ENCODE measurements at regions not wholly inside any gene's neighbourhood (a gene's known extent, or its start where the extent isn't known, plus 50 kb on each side); places are given as distances from the start of the nearest gene placed in this dataset.

DNA sequence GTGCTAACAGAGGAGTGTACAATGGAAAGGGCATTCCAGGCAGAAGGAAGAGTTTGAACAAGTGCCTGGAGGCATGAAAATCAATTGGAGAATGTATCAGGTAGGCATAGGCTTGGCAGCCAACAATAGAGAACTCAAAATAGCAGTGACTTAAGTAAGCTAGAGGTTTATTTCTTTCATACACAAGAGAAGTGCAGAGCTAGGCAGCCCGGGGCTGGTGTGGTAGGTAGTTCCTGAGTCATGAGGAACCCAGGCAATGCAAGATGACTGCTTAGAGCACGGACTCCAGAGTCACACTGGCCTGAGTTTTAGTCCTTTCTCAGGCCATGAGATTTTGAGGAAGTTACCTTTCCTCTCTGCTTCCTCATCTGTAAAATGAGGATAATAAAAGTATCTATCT is 74.8 kb upstream of the LRRN2 start:
- no peak for TF ChIP-seq FOXM1 (IDR thresholded peaks at IDR 0.05; ENCODE audit: borderline replicate concordance)
- TF ChIP-seq SP1 (IDR thresholded peaks at IDR 0.05) = no peak
- TF ChIP-seq, protein P1, sequence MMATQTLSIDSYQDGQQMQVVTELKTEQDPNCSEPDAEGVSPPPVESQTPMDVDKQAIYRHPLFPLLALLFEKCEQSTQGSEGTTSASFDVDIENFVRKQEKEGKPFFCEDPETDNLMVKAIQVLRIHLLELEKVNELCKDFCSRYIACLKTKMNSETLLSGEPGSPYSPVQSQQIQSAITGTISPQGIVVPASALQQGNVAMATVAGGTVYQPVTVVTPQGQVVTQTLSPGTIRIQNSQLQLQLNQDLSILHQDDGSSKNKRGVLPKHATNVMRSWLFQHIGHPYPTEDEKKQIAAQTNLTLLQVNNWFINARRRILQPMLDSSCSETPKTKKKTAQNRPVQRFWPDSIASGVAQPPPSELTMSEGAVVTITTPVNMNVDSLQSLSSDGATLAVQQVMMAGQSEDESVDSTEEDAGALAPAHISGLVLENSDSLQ (IDR thresholded peaks at IDR 0.05) = no peak
- TF ChIP-seq ARNT (IDR thresholded peaks at IDR 0.05) = no peak
- TF ChIP-seq HDGF (IDR thresholded peaks at IDR 0.05; ENCODE audit: borderline replicate concordance) = no peak
- no peak for TF ChIP-seq BHLHE40 (IDR thresholded peaks at IDR 0.05; ENCODE audit: borderline replicate concordance)
- no peak for TF ChIP-seq FOXK2 (IDR thresholded peaks at IDR 0.05)
- TF ChIP-seq SUZ12 (IDR thresholded peaks at IDR 0.05) = no peak

Data from HEK293T (cell line).